NCI-H1105 (cell line): ENCODE measurements at regions not wholly inside any gene's neighbourhood (a gene's known extent, or its start where the extent isn't known, plus 50 kb on each side); places are given as distances from the start of the nearest gene placed in this dataset.
"Not testable (repeated sequence)": the region's sequence is repeated elsewhere in the genome, so short reads cannot be mapped to it uniquely, and the experiment has no call there.

Source experiments
- DNase-seq: peaks from one replicate; lab custom pipeline; 2025; lab: John Stamatoyannopoulos, UW

GRCh38 chr6:88499845-88500699, 333.9 kb upstream of the CNR1 start:
- no peak for DNase-seq

DNA sequence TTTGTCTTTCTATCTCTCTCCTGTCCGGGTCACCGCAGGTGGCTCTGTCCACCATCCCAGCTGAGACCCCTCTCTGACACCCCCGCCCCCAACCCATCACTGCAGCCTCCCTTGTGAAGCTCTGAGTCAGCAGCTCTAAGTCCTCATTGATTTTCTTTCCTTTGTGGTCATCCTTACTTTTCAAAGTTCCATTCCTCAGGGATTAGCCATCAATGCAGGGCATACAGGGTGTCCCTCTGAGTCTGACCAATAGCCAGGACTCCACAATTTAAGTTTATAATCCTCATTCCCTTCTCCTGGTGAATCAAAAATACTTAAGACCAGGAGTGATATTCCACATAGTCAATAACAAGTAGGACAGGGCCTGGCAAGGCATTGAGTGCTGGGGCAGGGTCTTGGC, 333.3 kb upstream of the CNR1 start:
- DNase-seq: no peak

DNA sequence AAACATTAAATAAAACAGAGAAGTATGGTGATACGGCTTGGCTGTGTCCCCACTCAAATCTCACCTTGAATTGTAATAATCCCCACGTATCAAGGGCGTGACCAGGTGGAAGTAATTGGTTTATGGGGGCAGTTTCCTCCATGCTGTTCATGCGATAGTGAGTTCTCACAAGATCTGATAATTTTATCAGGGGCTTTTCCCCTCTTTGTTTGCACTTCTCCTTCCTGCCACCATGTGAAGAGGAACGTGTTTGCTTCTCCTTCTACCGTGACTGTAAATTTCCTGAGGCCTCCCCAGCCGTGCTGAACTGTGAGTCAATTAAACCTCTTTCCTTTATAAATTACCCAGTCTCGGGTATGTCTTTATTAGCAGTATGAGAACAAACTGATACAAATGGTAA, 331.3 kb upstream of the CNR1 start:
- DNase-seq: not testable (repeated sequence)

GRCh38 chr6:88494401-88495140, 328.4 kb upstream of the CNR1 start:
- no peak for DNase-seq

GRCh38 chr6:88493717-88494116, 327.6 kb upstream of the CNR1 start:
- no peak for DNase-seq

GRCh38 chr6:88492824-88493223, 326.7 kb upstream of the CNR1 start:
- no peak for DNase-seq

DNA sequence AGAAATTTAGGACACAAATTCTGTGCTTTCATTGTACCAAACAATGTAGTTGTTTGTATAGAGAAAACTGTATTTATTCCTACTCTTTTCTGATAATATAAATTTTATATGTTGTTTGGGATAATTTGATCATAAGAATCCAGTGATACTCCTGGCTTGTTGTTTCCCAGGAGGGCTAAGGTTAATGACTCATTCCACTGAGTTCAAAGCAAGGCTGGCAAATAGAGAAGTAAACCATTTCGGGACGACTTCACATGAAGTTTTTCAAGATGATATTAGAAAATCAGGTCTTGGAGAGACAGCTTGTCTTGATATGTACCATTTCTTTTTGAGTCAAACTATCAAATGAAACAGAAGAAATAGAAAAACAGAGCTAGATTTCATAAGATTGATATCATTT, 326.1 kb upstream of the CNR1 start:
- DNase-seq: no peak

DNA sequence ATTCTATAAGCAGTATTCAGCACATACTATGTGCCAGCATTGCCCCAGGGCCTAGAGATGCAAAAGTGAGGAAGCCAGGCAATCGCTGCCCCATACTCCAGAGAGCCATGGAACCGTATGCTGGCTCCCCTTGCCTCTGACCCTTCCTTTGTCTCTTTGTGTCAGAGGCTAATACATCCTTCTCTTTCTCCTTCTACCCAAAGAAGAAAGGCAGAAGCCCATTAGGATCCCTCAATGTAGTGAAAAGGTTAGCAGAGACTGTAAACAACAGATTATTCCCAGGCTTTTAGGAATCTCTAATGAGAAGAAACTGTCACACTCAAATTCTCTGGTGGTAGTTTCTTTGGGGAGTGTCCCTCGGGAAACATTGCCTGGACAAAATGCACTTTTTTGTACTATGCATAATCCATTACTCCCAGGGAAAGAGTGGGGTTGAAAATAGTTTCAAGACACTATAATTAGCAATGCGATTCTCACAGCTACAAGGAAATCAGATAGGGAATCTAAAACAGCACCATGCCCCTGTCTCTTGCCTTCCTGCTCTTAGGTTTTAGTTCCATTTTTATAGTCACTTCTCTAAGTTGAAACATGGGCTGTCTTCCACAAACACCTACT, 325.2 kb upstream of the CNR1 start:
- DNase-seq: no peak

DNA sequence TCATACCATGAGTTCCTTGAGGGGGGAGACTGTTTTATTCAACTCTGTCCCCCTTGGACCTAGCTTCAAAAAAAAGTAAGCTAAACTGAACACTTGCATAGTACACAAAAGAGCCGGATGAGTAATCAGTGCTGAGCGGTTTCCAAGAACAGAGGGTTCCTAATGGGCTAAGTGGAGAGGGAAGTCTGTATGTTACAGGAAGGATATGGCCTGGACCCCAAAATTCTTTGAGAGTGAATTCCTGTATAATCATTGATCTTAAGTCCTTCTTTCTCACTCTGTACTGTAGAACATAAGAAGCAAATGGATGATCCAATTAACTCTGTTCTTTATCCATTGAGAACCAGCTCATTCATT, 324.7 kb upstream of the CNR1 start:
- no peak for DNase-seq

GRCh38 chr6:88490195-88490907, 324.2 kb upstream of the CNR1 start:
- no peak for DNase-seq

DNA sequence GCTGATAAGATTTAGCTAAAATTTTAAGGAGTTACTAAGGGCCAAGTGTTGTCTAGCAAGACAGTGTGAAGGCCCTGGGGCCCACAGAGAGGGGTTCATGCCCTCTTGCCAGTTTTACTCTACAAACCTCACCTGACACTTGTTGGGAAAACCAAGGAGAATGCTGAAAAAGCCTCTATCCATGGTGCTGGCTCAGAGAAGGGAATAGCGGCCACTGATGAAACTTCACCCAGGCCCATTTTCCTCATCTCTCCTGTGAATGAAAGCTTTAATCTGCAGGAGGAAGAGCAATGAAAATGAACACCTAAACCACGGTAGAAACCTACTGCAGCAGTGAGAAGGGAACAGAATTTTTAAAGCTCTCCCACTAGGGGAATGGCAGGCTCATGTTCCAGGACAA, 317.3 kb upstream of the CNR1 start:
- no peak for DNase-seq

- DNase-seq: no peak
Measured at GRCh38 chr6:88482465-88482864, 316.3 kb upstream of the CNR1 start.

GRCh38 chr6:88481519-88481918, 315.4 kb upstream of the CNR1 start:
- DNase-seq: no peak

DNA sequence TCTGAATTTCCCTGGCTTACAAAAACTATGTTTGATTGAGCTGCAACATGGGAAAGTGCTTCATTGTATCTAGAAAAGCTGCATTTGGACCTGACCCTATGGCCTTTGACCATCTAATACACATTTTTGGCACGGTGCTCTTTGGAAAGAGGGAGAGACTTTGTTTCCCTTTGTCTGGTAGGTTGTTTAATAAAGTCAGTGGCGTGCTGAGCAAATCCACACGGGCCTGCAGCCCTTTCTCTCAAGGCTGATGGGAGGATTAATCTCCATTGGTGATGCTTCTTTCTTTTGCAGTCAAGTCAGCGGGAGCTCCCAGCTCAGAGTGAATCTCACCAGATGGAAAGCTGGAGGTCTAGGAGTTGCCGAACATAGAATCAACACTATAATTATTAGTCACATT, 314.7 kb upstream of the CNR1 start:
- no peak for DNase-seq

- DNase-seq: no peak
Measured at GRCh38 chr6:88477413-88477812, 311.3 kb upstream of the CNR1 start.

- no peak for DNase-seq
Measured at GRCh38 chr6:88476388-88476787, 310.2 kb upstream of the CNR1 start.

DNA sequence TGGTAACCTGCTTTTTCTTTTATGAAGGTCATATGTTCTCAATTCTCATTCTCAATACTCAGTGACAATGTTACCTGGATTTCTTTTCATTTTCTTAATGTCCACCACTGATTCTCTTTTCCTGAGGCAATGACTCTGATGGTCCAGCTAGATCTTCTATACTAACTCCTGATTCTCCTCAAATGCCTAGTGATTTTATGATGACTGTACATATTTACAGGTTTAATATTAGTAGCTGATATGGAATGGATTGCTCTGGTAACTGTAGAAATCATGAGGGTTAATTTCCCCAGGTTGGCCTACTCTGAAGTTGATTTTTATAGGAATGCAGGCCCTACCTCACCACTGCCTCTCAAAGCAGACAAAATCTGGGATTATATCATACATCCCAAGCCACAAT, 308.6 kb upstream of the CNR1 start:
- DNase-seq: no peak

GRCh38 chr6:88473589-88473988, 307.4 kb upstream of the CNR1 start:
- DNase-seq: no peak

- no peak for DNase-seq
Measured at GRCh38 chr6:88472851-88473525, 306.8 kb upstream of the CNR1 start.

DNA sequence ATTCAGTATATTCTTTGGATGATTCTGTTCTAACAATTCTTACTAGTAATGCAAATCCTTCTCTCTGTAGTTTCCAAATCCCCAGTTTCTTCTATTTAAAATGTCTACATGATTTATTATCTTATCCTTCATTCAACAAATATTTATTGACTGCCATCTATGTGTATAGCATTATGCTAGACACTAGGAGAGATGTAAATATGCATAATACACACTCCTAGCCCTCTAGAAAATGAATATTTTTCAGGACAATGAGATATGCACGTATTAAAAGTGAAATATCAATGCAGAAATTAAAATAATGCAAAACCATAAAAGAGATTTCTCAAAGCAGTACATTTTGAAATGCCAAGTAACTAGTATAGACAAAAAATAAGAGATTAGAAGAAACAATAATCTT, 293.5 kb upstream of the CNR1 start:
- no peak for DNase-seq

DNA sequence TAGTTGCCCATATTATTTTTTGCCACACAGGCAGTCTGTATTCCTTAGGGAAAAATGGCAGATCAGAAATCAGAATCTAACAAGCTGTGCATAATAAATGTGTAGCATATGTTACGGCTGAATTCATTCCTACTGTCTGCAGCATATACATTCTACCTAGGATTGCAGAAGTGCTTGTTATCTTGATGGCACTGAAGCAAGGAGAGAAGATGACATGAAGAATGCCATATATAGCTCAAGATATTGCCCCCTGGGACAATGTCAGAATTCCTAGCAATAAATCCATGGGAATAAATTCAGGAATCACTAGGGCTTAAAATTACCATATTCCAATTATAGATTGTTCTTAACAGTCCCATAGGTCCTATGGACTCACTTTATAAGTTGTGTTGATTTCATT, 293.0 kb upstream of the CNR1 start:
- no peak for DNase-seq

- DNase-seq: no peak
Measured at GRCh38 chr6:88458662-88459061, 292.5 kb upstream of the CNR1 start.
